ENCODE measurements at regions not wholly inside any gene's neighbourhood (a gene's known extent, or its start where the extent isn't known, plus 50 kb on each side); places are given as distances from the start of the nearest gene placed in this dataset.

DNA sequence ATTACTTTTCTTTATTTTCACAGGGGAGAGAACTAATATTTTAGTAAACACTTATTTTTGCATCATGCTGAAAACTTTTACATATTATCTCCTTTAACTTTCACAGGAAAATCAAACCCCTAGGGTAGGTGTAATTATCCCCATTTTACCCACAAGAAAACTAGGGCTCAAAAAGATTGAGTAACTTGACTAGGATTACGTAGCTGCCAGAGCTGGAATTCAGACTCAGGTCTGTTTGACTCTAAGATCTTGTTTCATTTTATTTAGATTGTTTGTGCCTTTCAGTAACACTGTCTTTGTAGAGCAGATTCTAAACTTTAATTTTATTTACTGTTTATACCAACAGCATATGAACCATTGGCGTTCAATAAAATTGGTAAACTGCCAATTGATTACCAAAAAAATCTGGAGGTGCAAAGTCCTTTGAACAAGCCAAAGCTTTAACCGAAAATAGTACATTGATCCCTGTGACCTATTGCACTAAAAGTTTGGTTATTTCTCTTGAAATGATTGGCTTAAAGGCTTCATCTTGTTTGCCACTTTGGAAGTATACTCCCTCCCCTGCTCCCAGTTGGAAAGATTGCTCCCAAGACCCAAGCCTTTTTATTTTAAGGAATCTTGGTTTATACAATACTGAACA, 71.0 kb upstream of the WDR26 start:
- no peak for DNase-seq (ENCODE audit: low spot score)

DNA sequence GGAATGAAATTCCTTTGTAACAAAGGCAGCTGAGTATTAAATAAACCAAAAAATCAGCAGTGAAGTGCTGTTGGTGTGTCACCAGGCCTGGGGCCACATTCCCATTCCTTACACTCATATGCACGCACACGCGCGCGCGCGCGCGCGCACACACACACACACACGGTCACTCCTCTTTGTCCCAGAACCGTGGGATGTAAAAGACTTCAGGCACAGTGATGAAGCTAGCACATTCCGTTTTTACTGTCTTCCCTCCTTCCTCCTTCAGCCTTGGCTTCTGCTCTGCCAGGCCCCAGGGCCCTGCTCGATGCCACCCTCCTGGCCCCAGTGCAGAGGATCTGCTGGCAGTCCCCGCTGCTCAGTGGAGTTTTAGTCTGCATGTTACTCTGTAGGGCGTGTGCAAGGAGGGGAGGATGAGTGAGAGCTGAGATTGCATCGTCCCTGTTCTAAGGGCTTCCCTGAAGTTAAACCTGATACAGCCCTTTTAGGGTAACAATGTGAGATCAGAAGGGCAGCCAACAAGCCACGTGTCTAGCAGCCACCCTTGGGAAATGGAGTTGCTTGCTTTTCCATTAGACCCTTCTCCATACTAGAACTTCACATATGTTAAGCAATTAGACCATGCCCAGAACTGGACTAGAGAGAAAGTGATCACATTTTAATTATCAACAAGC, 71.7 kb upstream of the WDR26 start:
- no peak for DNase-seq (ENCODE audit: low spot score)

DNA sequence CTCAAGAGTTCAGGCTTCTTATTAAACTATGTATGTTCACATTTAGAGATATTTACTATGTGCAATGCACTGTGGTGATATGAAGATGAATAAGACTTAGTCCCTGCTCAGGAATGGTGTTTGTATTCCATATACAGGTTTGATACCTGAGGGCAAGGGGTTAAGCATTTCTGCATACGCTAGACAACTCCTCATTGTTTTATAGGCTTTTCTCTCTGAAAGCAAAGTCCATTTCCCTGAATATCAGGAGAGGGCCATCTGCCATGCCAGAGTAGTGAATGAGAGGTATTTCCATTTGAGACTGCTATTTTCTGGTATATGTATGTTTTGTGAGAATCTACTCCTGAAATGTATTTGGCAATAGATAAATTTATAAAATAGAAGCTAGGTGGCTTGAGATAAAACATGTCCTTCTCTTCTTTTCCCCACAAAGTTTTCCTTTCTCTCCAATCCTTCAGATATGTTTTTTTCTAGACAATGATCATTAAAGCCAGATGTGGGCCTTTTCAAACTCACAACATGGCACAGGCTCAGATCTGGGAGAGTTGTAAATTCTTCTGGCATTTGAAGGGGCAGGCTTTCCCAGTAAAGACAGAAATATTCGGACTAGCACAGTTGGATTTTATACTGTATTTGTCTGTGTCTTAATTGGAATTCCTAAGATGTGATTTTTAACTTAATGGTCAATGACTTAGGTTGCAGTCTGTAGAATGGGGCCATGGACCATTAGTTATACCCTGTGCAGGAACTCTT, 73.3 kb upstream of the WDR26 start:
- DNase-seq (ENCODE audit: low spot score): no peak

DNA sequence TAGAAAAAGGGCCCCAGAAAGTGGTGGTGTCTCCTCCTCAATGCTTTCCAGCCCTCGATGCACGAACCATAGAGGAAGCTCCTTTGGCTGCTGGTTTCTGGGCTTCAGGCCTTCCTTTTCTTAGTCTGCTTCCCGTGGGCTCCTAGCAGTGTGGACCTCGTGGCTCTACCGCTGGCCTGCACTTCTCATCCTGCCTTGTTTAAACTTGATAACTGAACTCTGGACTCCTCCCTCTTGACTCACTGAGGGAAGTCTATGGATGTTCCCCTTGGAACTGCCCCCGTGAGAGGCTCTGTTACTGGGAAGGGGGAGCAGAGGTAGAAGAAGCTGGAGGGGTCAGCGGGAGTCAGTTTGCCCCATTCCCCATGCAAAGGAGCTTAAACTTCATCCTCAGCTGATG, 75.3 kb upstream of the WDR26 start:
- no peak for DNase-seq (ENCODE audit: low spot score)

DNA sequence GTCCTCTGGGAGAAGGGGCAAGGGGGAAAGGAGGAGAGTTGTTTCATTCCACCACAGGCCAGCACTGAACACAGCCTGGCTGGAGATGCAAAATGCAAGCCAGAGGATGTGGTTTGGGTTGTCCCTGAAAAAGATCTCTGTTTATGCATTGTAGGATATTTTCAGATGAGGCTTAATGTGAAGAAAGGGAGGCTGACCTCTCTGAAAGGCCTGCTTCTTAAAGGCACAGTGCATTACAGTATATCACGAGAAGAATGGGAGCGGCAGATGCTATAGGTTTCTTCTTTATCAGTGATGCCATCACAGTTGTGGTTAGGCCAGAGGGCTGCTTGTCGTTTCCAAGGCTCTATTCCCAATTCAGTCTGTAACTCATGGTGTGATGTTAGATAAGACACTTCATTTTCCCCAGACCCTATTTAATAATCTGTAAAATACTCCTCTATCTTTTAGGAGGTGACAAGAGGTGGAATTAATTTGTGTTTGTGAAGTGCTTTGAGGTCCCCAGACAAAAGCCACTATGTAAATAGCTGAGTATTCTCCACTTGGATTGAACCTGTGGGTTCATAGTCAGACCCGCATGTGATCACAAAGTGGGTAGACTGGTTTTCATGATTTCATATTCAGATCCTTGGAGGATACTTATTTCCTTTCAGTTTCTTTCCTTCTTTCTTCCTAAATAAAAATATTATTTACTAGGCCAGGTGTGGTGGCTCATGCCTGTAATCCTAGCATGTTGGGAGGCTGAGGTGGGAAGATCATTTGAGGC, 76.5 kb upstream of the WDR26 start:
- DNase-seq (ENCODE audit: low spot score): no peak

DNA sequence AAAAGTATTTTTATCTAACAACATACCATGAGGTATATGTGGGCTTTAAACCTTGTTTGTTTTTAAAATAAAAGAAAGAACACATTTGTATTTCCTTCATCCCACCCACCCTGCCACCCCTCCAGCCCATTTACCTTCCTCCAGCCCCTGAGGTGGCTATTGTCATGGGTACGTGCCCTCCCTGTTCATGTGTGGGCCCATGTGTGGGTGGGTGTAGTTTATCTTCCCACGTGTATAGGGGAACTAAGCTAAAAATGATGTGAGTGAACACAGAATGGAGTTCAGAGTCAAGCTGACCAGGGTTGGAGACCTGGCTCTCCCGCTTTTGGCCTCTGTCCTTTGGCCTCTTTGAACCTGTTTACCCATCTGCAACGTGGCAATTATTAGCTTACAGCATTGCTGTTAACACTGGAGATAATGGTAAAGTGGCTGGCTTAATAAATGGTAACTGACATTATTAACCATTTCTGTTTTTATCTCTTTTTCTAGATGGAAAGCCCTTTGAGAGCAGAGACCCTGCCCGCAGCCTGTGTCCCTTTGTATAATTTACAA, 78.1 kb upstream of the WDR26 start:
- DNase-seq (ENCODE audit: low spot score): no peak

DNA sequence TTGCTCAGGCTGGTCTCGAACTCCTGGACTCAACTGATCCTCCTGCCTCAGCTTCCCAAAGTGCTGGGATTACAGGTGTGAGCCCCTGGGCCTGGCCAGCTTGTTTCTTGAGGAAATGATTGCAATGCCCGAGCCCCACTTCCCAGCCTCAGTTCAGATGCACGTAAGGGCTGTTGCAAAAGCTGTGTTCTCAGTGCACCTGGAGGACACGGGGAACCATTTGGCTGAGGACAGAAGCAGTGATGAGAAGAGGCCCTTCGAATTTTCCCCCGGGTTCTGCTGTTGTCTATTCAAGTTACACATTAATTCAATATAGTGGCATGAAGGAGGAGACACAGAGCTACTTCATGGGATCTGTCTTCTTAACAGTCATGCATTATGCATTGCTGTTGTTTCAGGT, 78.8 kb upstream of the WDR26 start:
- DNase-seq (ENCODE audit: low spot score): no peak

DNA sequence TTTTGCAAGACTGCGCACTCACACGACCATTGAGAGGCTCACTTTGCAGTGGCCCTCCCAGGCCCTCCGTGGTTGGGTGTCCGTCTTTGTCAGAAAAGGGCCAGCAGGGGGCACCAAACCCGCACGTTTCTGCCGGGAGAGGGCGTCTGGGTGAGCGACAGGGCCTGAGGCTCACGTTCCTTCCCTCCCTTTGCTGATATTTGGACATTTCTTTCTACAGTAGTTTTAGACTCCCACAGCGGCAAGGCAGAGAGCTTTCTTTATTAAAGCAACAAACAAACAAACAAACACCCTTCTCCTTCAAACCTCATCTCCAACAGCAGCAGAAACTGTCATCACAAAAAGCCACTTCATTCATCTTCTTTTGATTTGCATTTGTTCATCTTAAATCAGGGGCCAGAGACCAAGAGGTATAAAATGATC, 79.2 kb upstream of the WDR26 start:
- DNase-seq (ENCODE audit: low spot score): peak; percentile 80

DNA sequence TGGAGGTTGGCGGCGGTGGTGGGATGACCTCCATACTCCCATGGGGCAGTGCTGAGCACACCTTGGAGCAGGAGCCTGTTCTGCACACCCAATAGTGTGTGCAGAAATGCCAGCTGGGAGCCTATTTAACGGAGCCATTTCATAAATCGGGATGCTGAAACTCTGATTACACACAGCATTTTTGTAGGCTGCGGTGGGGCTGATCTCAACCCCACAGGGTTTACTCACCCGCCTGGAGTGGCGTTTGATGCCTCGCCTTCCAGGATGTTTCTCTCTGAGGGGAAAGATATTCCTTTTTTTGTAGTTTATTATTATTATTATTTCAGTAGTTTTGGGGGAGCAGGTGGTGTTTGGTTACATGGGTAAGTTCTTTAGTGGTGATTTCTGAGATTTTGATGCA, 82.6 kb upstream of the WDR26 start:
- DNase-seq (ENCODE audit: low spot score): no peak

DNA sequence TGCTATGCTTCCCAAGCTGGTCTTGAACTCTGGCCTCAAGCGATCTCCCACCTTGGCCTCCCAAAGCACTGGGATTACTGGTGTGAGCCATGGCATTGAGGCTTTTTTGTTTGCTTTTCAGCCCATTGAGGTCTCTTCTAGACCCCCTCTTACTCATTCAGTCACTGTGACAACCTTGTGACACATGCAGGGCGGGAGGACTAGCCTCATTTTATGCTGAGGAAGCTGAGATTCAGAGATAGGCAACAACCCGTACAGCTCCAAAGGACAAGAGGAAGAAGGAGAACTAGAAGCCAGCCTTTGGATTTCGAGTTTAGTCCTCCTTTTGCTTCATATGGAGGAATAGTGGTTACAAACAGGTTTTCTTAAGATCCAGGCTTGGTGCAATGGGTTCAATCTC, 83.9 kb upstream of the WDR26 start:
- DNase-seq (ENCODE audit: low spot score): no peak

DNA sequence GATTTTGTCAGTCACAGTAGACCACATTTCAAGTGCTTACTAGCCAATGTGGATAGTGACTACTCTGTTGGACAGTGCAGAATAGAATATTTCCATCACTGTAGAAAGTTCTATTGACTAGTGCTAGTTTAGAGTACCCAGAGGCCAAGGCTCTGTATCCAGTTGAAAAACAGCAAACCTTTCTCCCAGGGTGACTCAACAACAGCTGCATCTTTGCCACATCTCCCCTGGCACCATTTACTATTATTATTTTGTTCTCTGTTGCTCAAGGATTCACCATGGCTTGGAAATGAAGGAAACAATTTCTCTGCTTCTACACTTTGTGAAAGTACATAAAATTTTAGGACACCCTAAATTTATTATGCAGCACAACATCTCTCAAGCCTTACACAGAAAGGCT, 85.3 kb upstream of the WDR26 start:
- no peak for DNase-seq (ENCODE audit: low spot score)

DNA sequence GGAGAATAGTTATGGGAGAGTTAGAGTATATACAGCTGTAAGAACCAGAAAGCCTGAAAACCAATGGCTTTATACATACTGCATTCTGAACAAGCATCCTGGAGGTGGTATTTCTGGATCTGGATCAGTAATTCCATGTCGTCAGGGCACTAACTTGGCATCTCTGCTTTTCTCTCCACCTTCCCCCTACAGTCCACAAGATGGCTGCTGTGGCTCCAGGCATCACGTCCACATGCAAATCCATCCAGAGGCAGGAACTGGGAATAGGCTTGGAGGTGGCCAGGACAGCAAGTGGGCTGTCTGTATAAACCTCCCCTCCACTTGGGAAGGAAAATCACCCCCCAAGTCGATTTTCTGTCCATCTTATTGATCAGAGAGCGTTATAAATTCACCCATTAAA, 86.2 kb upstream of the WDR26 start:
- no peak for DNase-seq (ENCODE audit: low spot score)

DNA sequence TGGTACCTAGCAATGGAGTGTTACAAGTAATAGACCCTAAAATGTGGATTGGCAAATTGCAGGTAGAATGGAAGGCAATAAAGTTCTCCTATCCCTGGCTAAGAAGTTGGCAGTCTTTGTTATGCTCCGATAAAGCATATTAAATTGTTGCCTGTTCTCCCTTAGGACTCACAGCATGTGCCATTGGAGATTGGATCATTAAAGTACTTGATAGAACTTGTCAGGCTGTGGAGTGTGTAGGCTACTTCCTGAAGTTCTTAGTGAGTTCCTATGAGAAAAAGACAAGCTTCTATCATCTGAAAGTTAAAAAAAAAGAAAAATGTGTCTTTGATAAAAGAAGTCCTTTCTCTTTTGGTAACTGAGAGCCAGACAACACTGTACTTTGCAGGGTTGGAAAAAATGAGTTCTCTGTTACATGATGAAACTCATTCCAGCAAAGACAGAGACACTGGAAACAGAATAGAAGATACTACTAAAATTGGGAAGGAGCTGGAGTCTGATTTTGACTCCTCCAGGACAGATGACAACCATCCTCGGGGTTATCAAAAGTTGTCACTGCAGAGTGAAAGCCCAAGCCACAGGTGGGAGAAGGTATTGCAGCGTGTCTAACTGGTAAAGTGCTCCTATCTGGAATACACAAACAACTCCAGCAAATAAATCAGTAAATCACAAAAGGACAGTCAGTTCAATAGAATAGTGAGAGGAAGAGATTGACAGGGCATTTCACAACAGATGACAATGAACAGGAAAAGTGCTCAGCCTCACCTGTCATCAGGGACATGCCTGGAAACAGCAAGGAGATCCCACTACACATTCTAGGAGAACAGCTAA, 87.5 kb upstream of the WDR26 start:
- DNase-seq (ENCODE audit: low spot score): no peak

DNA sequence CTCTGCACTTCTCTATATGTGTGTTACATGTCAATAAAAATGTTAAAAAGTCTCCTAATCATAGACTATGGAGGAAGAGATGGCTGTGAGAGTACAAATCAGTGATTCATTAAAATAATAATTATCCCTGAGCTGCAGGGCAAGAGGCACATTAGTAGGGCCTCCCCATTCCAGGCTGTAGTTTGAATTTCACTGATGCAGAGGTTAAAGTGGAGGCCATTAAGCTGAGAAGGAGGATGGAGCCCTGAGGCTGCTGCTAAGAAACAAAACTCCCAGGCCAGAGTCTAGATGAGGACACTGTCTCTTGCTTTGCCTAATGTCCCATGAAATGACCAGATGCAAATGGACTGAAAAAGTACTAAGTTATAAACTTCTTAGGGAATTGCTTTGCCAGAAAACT, 89.1 kb upstream of the WDR26 start:
- no peak for DNase-seq (ENCODE audit: low spot score)

DNA sequence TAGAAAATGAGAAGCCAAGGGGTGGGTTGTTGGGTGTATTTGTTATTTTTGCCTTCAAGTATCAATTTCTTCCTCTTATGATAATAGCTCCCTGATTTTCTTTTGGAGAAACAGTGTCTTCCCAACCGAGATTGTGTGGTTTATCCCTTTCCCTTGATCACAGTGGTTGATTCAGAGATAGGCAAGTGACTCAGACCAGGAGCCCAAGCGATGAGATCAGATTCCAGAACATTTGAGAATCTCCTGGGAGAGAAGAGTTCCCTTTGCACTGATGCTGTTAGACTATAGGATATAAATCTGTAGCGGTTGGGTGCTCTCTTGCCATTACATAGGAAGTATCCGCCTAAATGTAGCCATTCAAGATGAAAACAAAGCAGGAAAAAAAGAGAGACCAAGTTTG, 90.1 kb upstream of the WDR26 start:
- no peak for DNase-seq (ENCODE audit: low spot score)

DNA sequence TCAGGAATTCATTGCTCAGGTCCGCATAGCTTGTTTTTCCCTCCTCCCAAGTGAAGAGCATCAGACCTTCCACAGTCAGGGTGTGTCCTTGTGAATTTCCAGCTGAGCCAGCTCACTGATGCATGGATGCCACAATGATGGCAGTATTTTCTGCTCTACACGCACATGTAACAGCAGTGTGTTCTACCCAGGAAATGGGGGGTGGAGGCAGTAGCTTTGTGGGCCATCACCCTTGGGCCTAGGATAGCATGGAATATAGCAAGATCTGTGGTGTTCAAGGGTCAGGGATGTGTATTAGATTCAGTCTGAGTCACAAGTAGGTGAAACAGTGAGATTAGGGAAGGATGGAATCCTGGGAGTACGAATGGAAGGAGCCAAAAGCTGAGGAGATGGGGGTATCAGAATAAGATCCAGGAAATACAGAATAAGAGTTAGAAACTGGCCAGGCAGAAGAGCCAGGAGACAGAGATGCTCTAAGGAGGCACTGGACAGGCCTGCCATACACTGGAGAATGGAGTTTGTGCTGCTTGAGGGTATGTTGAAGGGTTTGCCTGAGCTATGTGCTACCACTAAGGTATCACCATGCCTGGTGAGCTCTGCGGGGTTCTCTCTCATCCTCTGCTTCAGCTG, 90.6 kb upstream of the CNIH3 start:
- DNase-seq (ENCODE audit: low spot score): no peak

DNA sequence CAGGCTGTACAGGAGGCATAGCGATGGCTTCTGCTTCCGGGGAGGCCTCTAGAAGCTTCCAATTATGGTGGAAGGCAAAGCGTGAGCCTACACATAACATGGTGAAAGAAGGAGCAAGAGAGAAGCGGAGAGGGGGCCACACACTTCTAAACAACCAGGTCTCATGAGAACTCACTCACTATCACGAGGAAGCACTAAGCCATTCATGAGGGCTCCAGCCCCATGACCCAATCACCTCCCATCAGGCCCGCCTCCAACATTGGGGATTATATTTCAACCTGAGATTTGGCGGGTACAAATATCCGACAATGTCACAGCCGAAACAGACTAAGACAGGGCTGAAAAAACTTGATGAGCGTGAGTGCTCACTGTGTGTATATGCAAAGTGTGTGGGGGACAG, 89.3 kb upstream of the CNIH3 start:
- no peak for DNase-seq (ENCODE audit: low spot score)

DNA sequence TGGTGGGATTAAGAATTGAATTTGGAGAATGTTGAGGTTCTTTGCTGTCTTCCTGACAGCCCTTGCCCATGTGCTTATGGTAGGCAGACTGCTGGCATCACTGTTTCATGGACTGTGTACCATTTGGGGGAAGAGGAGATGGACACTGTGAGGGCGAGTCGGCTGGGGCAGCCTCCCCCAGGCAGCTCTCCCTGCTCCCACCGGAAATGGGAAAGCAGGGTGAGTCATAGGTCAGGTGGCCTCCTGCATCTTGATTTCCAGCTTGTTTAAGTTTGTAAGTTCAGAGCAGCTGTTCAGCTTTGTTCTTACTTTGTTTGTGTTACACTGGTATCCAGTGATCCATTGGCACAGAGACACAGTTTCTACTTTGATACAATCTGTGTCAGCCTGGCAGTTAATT, 87.2 kb upstream of the CNIH3 start:
- no peak for DNase-seq (ENCODE audit: low spot score)

DNA sequence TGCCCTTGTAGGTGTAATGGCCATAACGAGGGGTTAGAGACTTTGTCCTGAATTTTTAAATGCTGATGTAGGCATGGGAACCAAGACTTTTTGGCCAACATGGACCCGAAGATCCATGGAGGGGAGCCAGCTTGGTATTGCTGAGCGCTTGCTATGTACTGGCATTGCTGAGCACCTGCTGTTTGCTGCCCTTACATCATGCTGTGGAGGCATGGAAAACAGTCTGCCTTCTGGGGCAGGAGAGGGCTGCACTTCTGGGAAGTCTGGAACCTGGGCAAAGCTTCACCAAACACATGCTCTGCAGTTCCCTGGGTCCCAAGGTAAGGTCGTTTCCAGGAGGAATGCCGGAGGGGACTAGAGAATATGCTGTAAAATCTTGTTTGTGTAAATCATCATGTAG, 86.3 kb upstream of the CNIH3 start:
- DNase-seq (ENCODE audit: low spot score): no peak

DNA sequence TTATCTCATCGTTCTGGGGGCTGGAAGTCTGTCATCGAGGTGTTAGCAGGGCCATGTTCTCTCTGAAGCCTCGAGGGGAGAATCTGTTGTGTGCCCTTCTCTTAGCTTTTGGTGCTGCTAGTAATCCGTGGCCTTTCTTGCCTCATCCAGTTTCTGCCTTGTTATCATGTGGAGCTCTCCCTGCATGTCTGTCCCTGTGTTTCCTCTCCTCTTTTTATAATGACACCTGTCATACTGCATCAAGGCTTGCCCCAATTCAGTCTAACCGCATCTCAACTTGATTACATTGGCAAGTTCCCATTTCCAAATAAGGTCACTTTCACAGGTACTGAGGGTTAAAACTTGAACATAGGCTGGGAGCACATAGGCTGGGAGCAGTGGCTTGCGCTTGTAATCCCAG, 82.6 kb upstream of the CNIH3 start:
- DNase-seq (ENCODE audit: low spot score): no peak

DNA sequence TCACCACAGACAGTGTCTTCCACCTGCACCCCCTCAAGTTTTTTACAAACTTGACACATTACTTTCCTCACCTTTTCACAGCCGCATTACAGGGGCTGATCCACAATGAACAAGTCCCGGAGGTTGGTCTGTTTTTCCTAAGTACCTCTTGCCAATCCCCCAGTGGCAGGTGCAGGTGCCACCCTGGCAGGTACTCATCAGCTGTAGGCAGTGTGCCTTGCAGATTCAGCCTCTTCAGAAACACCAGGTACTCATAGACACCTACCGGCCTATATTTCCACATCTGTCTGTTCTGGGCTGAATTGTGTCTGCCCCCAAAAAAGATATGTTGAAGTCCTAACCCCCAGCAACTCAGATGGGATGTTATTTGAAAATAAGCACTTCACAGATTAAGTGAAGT, 81.4 kb upstream of the CNIH3 start:
- DNase-seq (ENCODE audit: low spot score): no peak

Measured in CD4-positive, alpha-beta T cell treated with Interleukin-6 at 100 ng/mL for 8 hours (primary cell).